ENCODE measurements at regions not wholly inside any gene's neighbourhood (a gene's known extent, or its start where the extent isn't known, plus 50 kb on each side); places are given as distances from the start of the nearest gene placed in this dataset.
A peak's percentile ranks its signal among the peaks of the same experiment; 100 is the strongest.
"Not testable (repeated sequence)": the region's sequence is repeated elsewhere in the genome, so short reads cannot be mapped to it uniquely, and the experiment has no call there.

- DNase-seq (no peak), ATAC-seq (no peak)
- intact Hi-C loops (cut with DNase I), result no loop called here
Observed at GRCh38 chr4:158055668-158056067, 117.2 kb downstream of the GASK1B start.

GRCh38 chr4:158053801-158054200, 119.0 kb downstream of the GASK1B start:
- intact Hi-C loops (cut with DNase I), result no loop called here
- ATAC-seq (no peak), DNase-seq (no peak)

- no peak for DNase-seq
- ATAC-seq, result no peak
- intact Hi-C loops (cut with DNase I), result no loop called here
Observed at GRCh38 chr4:158053086-158053485, 119.7 kb downstream of the GASK1B start.

GRCh38 chr4:158051401-158052235, 121.2 kb downstream of the GASK1B start:
- intact Hi-C loops (cut with DNase I), result no loop called here
- peak; percentile 45 for DNase-seq
- ATAC-seq, result peak; percentile 78 to 96

- intact Hi-C loops (cut with DNase I), result no loop called here
- peak; percentile 34 to 84 for ATAC-seq
- DNase-seq, result no peak
Observed at GRCh38 chr4:158050942-158051341, 121.9 kb downstream of the GASK1B start.

GRCh38 chr4:158046345-158046744, 126.5 kb downstream of the GASK1B start:
- ATAC-seq, result no peak

GRCh38 chr4:158043971-158044618, 128.7 kb downstream of the GASK1B start:
- no peak for DNase-seq
- no peak for ATAC-seq
- intact Hi-C loops (cut with DNase I), result no loop called here

More at GRCh38 chr4:158046345-158046744, 126.5 kb downstream of the GASK1B start:
- intact Hi-C loops (cut with DNase I), result no loop called here
- no peak for DNase-seq

GRCh38 chr4:158042591-158043030, 130.2 kb downstream of the GASK1B start:
- intact Hi-C loops (cut with DNase I), result no loop called here

GRCh38 chr4:158038718-158039117, 134.1 kb downstream of the GASK1B start:
- no peak for DNase-seq
- ATAC-seq, result no peak
- intact Hi-C loops (cut with DNase I), result no loop called here

More at GRCh38 chr4:158042591-158043030, 130.2 kb downstream of the GASK1B start:
- DNase-seq (no peak), ATAC-seq (peak in 1 of 2 donors; percentile 54)

- DNase-seq, result no peak
- no peak for ATAC-seq
- intact Hi-C loops (cut with DNase I), result no loop called here
Observed at GRCh38 chr4:158036998-158037397, 135.8 kb downstream of the GASK1B start.

GRCh38 chr4:158035662-158036195, 137.1 kb downstream of the GASK1B start:
- no peak for ATAC-seq
- intact Hi-C loops (cut with DNase I), result no loop called here
- no peak for DNase-seq

GRCh38 chr4:158033416-158034120, 139.3 kb downstream of the GASK1B start:
- peak; percentile 65 to 93 for ATAC-seq
- intact Hi-C loops (cut with DNase I), result no loop called here
- no peak for DNase-seq

GRCh38 chr4:158032733-158033415, 140.0 kb downstream of the GASK1B start:
- ATAC-seq, result peak in 1 of 2 donors; percentile 30
- intact Hi-C loops (cut with DNase I), result no loop called here
- no peak for DNase-seq

- DNase-seq; ATAC-seq; intact Hi-C loops (cut with DNase I): not testable (repeated sequence)
Observed at GRCh38 chr4:158028381-158028780, 144.4 kb downstream of the GASK1B start.

- DNase-seq (no peak), ATAC-seq (no peak)
- intact Hi-C loops (cut with DNase I), result no loop called here
Observed at GRCh38 chr4:158025131-158025530, 147.7 kb downstream of the GASK1B start.

- no peak for DNase-seq
- intact Hi-C loops (cut with DNase I), result no loop called here
- peak in 1 of 2 donors; percentile 69 for ATAC-seq
Observed at GRCh38 chr4:158020734-158021346, 152.0 kb downstream of the GASK1B start.

- peak in 1 of 2 donors; percentile 67 for ATAC-seq
- intact Hi-C loops (cut with DNase I), result no loop called here
- DNase-seq, result no peak
Observed at GRCh38 chr4:158020176-158020575, 152.6 kb downstream of the GASK1B start.

GRCh38 chr4:158018831-158019230, 154.0 kb downstream of the GASK1B start:
- DNase-seq, result no peak
- intact Hi-C loops (cut with DNase I), result no loop called here
- ATAC-seq, result no peak

All from left cardiac atrium (tissue), 4 donors.